ENCODE measurements at regions not wholly inside any gene's neighbourhood (a gene's known extent, or its start where the extent isn't known, plus 50 kb on each side); places are given as distances from the start of the nearest gene placed in this dataset.

DNA sequence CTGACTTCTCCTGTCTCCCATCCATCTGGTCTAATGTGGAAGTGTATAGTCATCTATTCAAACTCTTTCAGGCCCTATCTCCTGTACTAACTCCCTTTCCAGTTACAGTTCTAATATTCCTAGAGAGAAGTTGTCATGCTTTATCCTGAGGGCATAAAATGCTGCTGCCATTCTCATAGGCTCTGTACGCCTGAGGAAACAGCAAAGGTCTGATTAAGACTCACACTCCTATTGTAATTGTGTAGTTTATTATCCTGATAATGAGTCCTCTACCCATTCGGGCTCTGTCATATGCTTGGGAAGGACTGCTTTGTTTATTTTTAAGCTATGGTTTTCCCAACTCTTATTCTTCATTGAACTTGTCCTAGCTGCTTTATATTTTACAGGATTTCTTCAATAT is 290.4 kb downstream of the TMEM38B start:
- Histone ChIP-seq H3K27ac (no peak overlapping the region), H3K4me1 (no peaks in the 10 kb centered on the region), H3K27me3 (no peaks in the 10 kb centered on the region), H3K36me3 (no peaks in the 10 kb centered on the region), H3K4me3 (no peak overlapping the region), H3K9me3 (no peaks in the 10 kb centered on the region)
- WGBS, 2 donors (ENCODE audit: low coverage in 1 of 2): 80 to 86% methylated on average over 2 of the region's 2 CpGs
- ATAC-seq: no peak
- TF ChIP-seq, protein P1, sequence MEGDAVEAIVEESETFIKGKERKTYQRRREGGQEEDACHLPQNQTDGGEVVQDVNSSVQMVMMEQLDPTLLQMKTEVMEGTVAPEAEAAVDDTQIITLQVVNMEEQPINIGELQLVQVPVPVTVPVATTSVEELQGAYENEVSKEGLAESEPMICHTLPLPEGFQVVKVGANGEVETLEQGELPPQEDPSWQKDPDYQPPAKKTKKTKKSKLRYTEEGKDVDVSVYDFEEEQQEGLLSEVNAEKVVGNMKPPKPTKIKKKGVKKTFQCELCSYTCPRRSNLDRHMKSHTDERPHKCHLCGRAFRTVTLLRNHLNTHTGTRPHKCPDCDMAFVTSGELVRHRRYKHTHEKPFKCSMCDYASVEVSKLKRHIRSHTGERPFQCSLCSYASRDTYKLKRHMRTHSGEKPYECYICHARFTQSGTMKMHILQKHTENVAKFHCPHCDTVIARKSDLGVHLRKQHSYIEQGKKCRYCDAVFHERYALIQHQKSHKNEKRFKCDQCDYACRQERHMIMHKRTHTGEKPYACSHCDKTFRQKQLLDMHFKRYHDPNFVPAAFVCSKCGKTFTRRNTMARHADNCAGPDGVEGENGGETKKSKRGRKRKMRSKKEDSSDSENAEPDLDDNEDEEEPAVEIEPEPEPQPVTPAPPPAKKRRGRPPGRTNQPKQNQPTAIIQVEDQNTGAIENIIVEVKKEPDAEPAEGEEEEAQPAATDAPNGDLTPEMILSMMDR (IDR thresholded peaks at IDR 0.05): no peak
- no peak for TF ChIP-seq POLR2A (IDR thresholded peaks at IDR 0.05)
- no peak for TF ChIP-seq EP300 (IDR thresholded peaks at IDR 0.05)
- TF ChIP-seq POLR2AphosphoS5 (IDR thresholded peaks at IDR 0.05): no peak

GRCh38 chr9:105993116-105993854 is 298.9 kb downstream of the TMEM38B start:
- WGBS, 2 donors (ENCODE audit: low coverage in 1 of 2): 66% methylated on average over 4 to 6 of the region's 9 CpGs
- Histone ChIP-seq H3K36me3 (no peaks in the 10 kb centered on the region), H3K27me3 (no peaks in the 10 kb centered on the region), H3K4me1 (no peaks in the 10 kb centered on the region), H3K27ac (no peak overlapping the region), H3K4me3 (no peak overlapping the region), H3K9me3 (no peaks in the 10 kb centered on the region)
- TF ChIP-seq POLR2AphosphoS5 (IDR thresholded peaks at IDR 0.05) (no peak), EP300 (IDR thresholded peaks at IDR 0.05) (no peak), POLR2A (IDR thresholded peaks at IDR 0.05) (no peak)
- TF ChIP-seq, protein P1 (IDR thresholded peaks at IDR 0.05): no peak
- ATAC-seq: no peak

- H3K27ac ChIP-seq: no peak overlapping the region
- no peaks in the 10 kb centered on the region for H3K27me3 ChIP-seq
- ATAC-seq: no peak
- H3K9me3 ChIP-seq: no peaks in the 10 kb centered on the region
- 84 to 89% methylated on average over 6 to 7 of the region's 8 CpGs for WGBS, 2 donors (ENCODE audit: low coverage in 1 of 2)
- H3K36me3 ChIP-seq: no peaks in the 10 kb centered on the region
- no peaks in the 10 kb centered on the region for H3K4me1 ChIP-seq
- no peak overlapping the region for H3K4me3 ChIP-seq
- TF ChIP-seq POLR2A (IDR thresholded peaks at IDR 0.05) (no peak), POLR2AphosphoS5 (IDR thresholded peaks at IDR 0.05) (no peak), EP300 (IDR thresholded peaks at IDR 0.05) (no peak)
- TF ChIP-seq, protein P1 (IDR thresholded peaks at IDR 0.05): no peak
Measured at GRCh38 chr9:105993921-105994715, 299.8 kb downstream of the TMEM38B start.

DNA sequence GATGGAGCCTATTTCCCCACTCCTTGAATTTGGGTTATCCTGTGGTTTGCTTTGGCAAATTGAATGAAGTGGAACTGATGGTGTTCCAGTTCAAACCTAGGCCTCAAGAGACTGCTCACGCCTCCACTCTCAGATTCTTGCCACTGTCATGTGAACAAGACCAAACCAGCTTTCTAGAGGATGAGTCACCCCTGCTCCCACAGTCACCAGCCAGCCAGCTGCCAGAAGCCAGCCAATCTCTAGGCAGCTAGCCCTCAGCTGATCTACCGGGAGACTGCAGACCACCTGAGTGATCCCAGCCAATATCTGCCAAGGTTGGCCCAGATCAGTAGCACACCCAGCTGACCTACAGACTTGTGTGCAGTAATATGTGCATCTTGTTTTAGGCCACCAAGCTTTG is 300.6 kb downstream of the TMEM38B start:
- WGBS, 2 donors (ENCODE audit: low coverage in 1 of 2): 100% methylated on average over 1 of the region's 2 CpGs; no CpG with 5 or more reads in 1 of the 2 donors
- ATAC-seq: no peak

More for the DNA sequence above, 300.6 kb downstream of the TMEM38B start:
- Histone ChIP-seq H3K36me3 (no peaks in the 10 kb centered on the region), H3K4me3 (no peak overlapping the region), H3K9me3 (no peaks in the 10 kb centered on the region), H3K27ac (no peak overlapping the region), H3K27me3 (no peaks in the 10 kb centered on the region), H3K4me1 (no peaks in the 10 kb centered on the region)
- TF ChIP-seq POLR2A (IDR thresholded peaks at IDR 0.05): no peak
- no peak for TF ChIP-seq POLR2AphosphoS5 (IDR thresholded peaks at IDR 0.05)
- TF ChIP-seq, protein P1 (IDR thresholded peaks at IDR 0.05): no peak
- TF ChIP-seq EP300 (IDR thresholded peaks at IDR 0.05): no peak
